Endothelial cell of umbilical vein (primary cell): ENCODE measurements at regions not wholly inside any gene's neighbourhood (a gene's known extent, or its start where the extent isn't known, plus 50 kb on each side); places are given as distances from the start of the nearest gene placed in this dataset.

ENCODE experiments used
- BruUV-seq: library from RNA; stranded (reverse); fragments of 400-500 nt; replicated peaks from 2 replicates; lab custom pipeline; 2021; lab: Mats Ljungman, UMichigan
- CTCF ChIA-PET: fragments of 300-600, 350-600 bp; sonication (Branson Sonifier 250); formaldehyde crosslinking; loops from one replicate; lab custom pipeline; 2021; ENCODE audit warnings: antibody characterized with exemption, inconsistent platforms; lab: Charles Lee
- POLR2A ChIA-PET: fragments of 300-600, 350-600 bp; sonication (Branson Sonifier 250); formaldehyde crosslinking; loops from one replicate; lab custom pipeline; 2021; ENCODE audit warnings: antibody characterized with exemption, inconsistent platforms; lab: Charles Lee
- DNase-seq: peaks from one replicate; pipeline ENCODE4 v3.0.0-alpha.2; 2011; ENCODE audit warnings: low read depth, low spot score
- FAIRE-seq: peaks from 2 replicates; lab custom pipeline; 2011; peaks lifted over from hg19 to GRCh38; lab: Jason Lieb, UNC
- H2AFZ ChIP-seq: 2 replicates; pipeline ENCODE4 v1.6.0; 2012; ENCODE audit warnings: low read depth, low read length, control low read depth, inconsistent platforms
- H3K27ac ChIP-seq: 2 replicates; pipeline ENCODE4 v1.5.1; 2011; ENCODE audit warnings: low read depth, mild to moderate bottlenecking, control low read depth, low read length, moderate library complexity; ENCODE audit not compliant: insufficient read depth
- H3K27me3 ChIP-seq, 2 experiments: 2 replicates each; pipeline versions ENCODE4 v1.6.0 to v1.6.1; 2011; ENCODE audit warnings: low read length in 2 of 2, mixed read lengths in 1 of 2; ENCODE audit not compliant: control insufficient read depth in 2 of 2, insufficient read depth in 2 of 2
- H3K36me3 ChIP-seq, 2 experiments: 2 replicates in 1 of 2; 3 replicates in 1 of 2; pipeline ENCODE4 v1.5.1; 2011; ENCODE audit warnings: low read length in 2 of 2, mild to moderate bottlenecking in 1 of 2, moderate library complexity in 1 of 2; ENCODE audit not compliant: control insufficient read depth in 2 of 2, insufficient read depth in 2 of 2; ENCODE audit errors: extremely low read depth in 1 of 2
- H3K4me1 ChIP-seq: 3 replicates; pipeline ENCODE4 v1.5.1; 2011; ENCODE audit warnings: mild to moderate bottlenecking, low read length; ENCODE audit not compliant: control insufficient read depth, insufficient read depth; ENCODE audit errors: extremely low read depth
- H3K4me2 ChIP-seq: 2 replicates; pipeline ENCODE4 v1.6.1; 2011; ENCODE audit warnings: low read length, control low read depth, mixed read lengths; ENCODE audit not compliant: insufficient read depth
- H3K4me3 ChIP-seq, 3 experiments: fragments of 200-600 bp in 1 of 3; sonication (generic), shearing (Covaris generic) in 1 of 3; replicated peaks in 1 of 3; 2 replicates each; pipeline ENCODE4 v1.5.1; 2011 to 2016; ENCODE audit warnings: control low read depth in 3 of 3, low read length in 3 of 3, mild to moderate bottlenecking in 2 of 3, inconsistent platforms in 1 of 3, low read depth in 1 of 3, moderate library complexity in 1 of 3; ENCODE audit not compliant: insufficient read depth in 1 of 3
- H3K79me2 ChIP-seq: 2 replicates; pipeline ENCODE4 v1.6.0; 2012; ENCODE audit warnings: low read length, inconsistent platforms; ENCODE audit not compliant: control insufficient read depth, insufficient read depth
- H3K9ac ChIP-seq: replicated peaks from 2 replicates; pipeline ENCODE3; 2011; ENCODE audit warnings: low read length, control low read depth; ENCODE audit not compliant: insufficient read depth; ENCODE audit errors: extremely low read depth
- H3K9me1 ChIP-seq: replicated peaks from 3 replicates; pipeline ENCODE4 v1.6.0; 2011; ENCODE audit warnings: mild to moderate bottlenecking, low read length; ENCODE audit not compliant: control insufficient read depth, insufficient read depth; ENCODE audit errors: extremely low read depth
- H3K9me3 ChIP-seq: replicated peaks from 2 replicates; pipeline ENCODE4 v1.5.1; 2012; ENCODE audit warnings: low read length, inconsistent platforms; ENCODE audit not compliant: control insufficient read depth, insufficient read depth
- H4K20me1 ChIP-seq: replicated peaks from 2 replicates; pipeline ENCODE3; 2011; ENCODE audit warnings: mild to moderate bottlenecking, low read length; ENCODE audit not compliant: control insufficient read depth, insufficient read depth; ENCODE audit errors: extremely low read depth
- CTCF ChIP-seq, 2 donors: IDR thresholded peaks; 1 replicate in 1 of 2; 2 replicates in 1 of 2; pipeline ENCODE4 v1.5.1; 2011; ENCODE audit warnings: low read length in 2 of 2, mild to moderate bottlenecking in 2 of 2, moderate library complexity in 2 of 2, control low read depth in 1 of 2, inconsistent platforms in 1 of 2, low read depth in 1 of 2; ENCODE audit not compliant: insufficient read depth in 1 of 2; ENCODE audit errors: extremely low read depth in 1 of 2
- EZH2 ChIP-seq: IDR thresholded peaks from 2 replicates; pipeline ENCODE4 v1.6.1; 2012; ENCODE audit warnings: borderline replicate concordance, low read depth, mild to moderate bottlenecking, moderate library complexity, low read length, inconsistent platforms; ENCODE audit not compliant: severe bottlenecking
- FOS ChIP-seq: IDR thresholded peaks from 2 replicates; pipeline ENCODE4 v1.6.1; 2011; ENCODE audit warnings: mild to moderate bottlenecking, low read length, moderate library complexity, borderline replicate concordance; ENCODE audit not compliant: insufficient read depth
- GATA2 ChIP-seq: IDR thresholded peaks from 2 replicates; pipeline ENCODE4 v1.7.0; 2011; ENCODE audit warnings: low read depth, mild to moderate bottlenecking, moderate library complexity, mixed read lengths, low read length; ENCODE audit not compliant: insufficient read length, insufficient read depth
- JUN ChIP-seq: IDR thresholded peaks from 2 replicates; pipeline ENCODE4 v1.6.1; 2011; ENCODE audit warnings: borderline replicate concordance, low read depth; ENCODE audit not compliant: insufficient read length, insufficient read depth
- MAX ChIP-seq: IDR thresholded peaks from 2 replicates; pipeline ENCODE4 v1.6.1; 2011; ENCODE audit not compliant: insufficient read depth, insufficient read length
- MYC ChIP-seq: IDR thresholded peaks from one replicate; pipeline ENCODE4 v1.6.1; 2011; ENCODE audit warnings: mild to moderate bottlenecking, low read depth, low read length
- POLR2A ChIP-seq: IDR thresholded peaks from 2 replicates; pipeline ENCODE4 v1.6.1; 2012; ENCODE audit warnings: low read depth, mild to moderate bottlenecking, control low read depth, low read length
- POLR2AphosphoS5 ChIP-seq: IDR thresholded peaks from 2 replicates; pipeline ENCODE4 v1.6.1; 2012; ENCODE audit warnings: low read depth, mild to moderate bottlenecking, control low read depth, low read length, moderate library complexity; ENCODE audit not compliant: insufficient read depth
- dilution Hi-C: fragments of 300-500 bp; cut with MboI; formaldehyde crosslinking; loops from one replicate; pipeline ENCODE4 v1.15.0; 2019; ENCODE audit warnings: low sequenced_read_pairs; ENCODE audit not compliant: extremely low pct_ligation_motif_present
- intact Hi-C: fragments of 100-400 bp; cut with micrococcal nuclease; formaldehyde crosslinking; loops from one replicate; pipeline ENCODE4 v1.10.0; 2022

- H3K79me2 ChIP-seq, result no peaks in the 10 kb centered on the region
- H3K4me2 ChIP-seq, result no peak overlapping the region
- H3K9me3 ChIP-seq, result no peaks in the 10 kb centered on the region
- no peak overlapping the region for H3K9ac ChIP-seq
- dilution Hi-C loops (no loop called here), intact Hi-C loops (no loop called here)
- H2AFZ ChIP-seq, result no peak overlapping the region
- DNase-seq, result no peak
- H3K27ac ChIP-seq, result no peak overlapping the region
- TF ChIP-seq MAX (no peak), FOS (no peak), POLR2A (no peak), GATA2 (no peak), EZH2 (no peak), JUN (no peak), MYC (no peak), POLR2AphosphoS5 (no peak), CTCF (IDR thresholded peaks at IDR 0.05; ENCODE audit: extremely low read depth in 1 of 2, insufficient read depth in 1 of 2, low read depth in 1 of 2, low read length in 2 of 2) (no peak)
- H3K4me1 ChIP-seq, result no peaks in the 10 kb centered on the region
- H3K36me3 ChIP-seq, result no peaks in the 10 kb centered on the region
- POLR2A ChIA-PET, result no interaction called here
- no TSS peak for BruUV-seq
- H3K9me1 ChIP-seq, result no peaks in the 10 kb centered on the region
- no peaks in the 10 kb centered on the region for H4K20me1 ChIP-seq
- H3K27me3 ChIP-seq, result no peaks in the 10 kb centered on the region
- FAIRE-seq, result no peak
- no peak overlapping the region for H3K4me3 ChIP-seq
- CTCF ChIA-PET, result no interaction called here
These were observed 108.6 kb upstream of the CITED2 start for GRCh38 chr6:139483079-139483478.
